ENCODE measurements at regions not wholly inside any gene's neighbourhood (a gene's known extent, or its start where the extent isn't known, plus 50 kb on each side); places are given as distances from the start of the nearest gene placed in this dataset.

- Histone ChIP-seq H3K27me3 (ENCODE audit: control insufficient read depth in 1 of 2, insufficient read depth in 2 of 2, low read length in 2 of 2) (peaks cover 0 to 5% of the 10 kb centered on the region in 2 experiments), H3K27ac (ENCODE audit: low read depth in 1 of 2, low read length in 2 of 2) (no peak overlapping the region), H3K4me1 (ENCODE audit: insufficient read depth, low read length) (peaks cover 7% of the 10 kb centered on the region), H3K9me3 (ENCODE audit: control insufficient read depth in 1 of 2, insufficient read depth in 1 of 2, low read length in 2 of 2) (no peaks in the 10 kb centered on the region), H3K4me3 (ENCODE audit: low read length) (no peak overlapping the region), H3K36me3 (ENCODE audit: insufficient read depth, low read length) (no peaks in the 10 kb centered on the region)
- peaks cover 8% of the 10 kb centered on the region for H3K27me3 Mint-ChIP-seq
- DNase-seq (no peak), ATAC-seq (ENCODE audit: poor library complexity) (no peak)
- H3K4me1 Mint-ChIP-seq (ENCODE audit: low read depth) = peaks cover 8% of the 10 kb centered on the region
- no peak overlapping the region for H3K27ac Mint-ChIP-seq
- ChIA-PET POLR2A (no interaction called here), CTCF (no interaction called here)
- no peaks in the 10 kb centered on the region for H3K9me3 Mint-ChIP-seq
- intact Hi-C loops (cut with DNase I, micrococcal nuclease) = no loop called here
- no peak overlapping the region for H3K4me3 Mint-ChIP-seq
- TF ChIP-seq, protein P1, sequence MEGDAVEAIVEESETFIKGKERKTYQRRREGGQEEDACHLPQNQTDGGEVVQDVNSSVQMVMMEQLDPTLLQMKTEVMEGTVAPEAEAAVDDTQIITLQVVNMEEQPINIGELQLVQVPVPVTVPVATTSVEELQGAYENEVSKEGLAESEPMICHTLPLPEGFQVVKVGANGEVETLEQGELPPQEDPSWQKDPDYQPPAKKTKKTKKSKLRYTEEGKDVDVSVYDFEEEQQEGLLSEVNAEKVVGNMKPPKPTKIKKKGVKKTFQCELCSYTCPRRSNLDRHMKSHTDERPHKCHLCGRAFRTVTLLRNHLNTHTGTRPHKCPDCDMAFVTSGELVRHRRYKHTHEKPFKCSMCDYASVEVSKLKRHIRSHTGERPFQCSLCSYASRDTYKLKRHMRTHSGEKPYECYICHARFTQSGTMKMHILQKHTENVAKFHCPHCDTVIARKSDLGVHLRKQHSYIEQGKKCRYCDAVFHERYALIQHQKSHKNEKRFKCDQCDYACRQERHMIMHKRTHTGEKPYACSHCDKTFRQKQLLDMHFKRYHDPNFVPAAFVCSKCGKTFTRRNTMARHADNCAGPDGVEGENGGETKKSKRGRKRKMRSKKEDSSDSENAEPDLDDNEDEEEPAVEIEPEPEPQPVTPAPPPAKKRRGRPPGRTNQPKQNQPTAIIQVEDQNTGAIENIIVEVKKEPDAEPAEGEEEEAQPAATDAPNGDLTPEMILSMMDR (IDR thresholded peaks at IDR 0.05) = no peak
- H3K36me3 Mint-ChIP-seq (ENCODE audit: low read depth) = no peaks in the 10 kb centered on the region
Measured at GRCh38 chr3:194195611-194196010, 59.7 kb downstream of the HES1 start.

- Mint-ChIP-seq H3K27me3 (peaks cover 19% of the 10 kb centered on the region), H3K9me3 (no peaks in the 10 kb centered on the region), H3K4me3 (no peak overlapping the region), H3K4me1 (ENCODE audit: low read depth) (peaks cover 8% of the 10 kb centered on the region), H3K27ac (no peak overlapping the region), H3K36me3 (ENCODE audit: low read depth) (no peaks in the 10 kb centered on the region)
- no peak for DNase-seq
- ChIA-PET POLR2A (no interaction called here), CTCF (no interaction called here)
- H3K27ac ChIP-seq (ENCODE audit: low read depth in 1 of 2, low read length in 2 of 2) = no peak overlapping the region
- ATAC-seq (ENCODE audit: poor library complexity) = no peak
- H3K4me3 ChIP-seq (ENCODE audit: low read length) = no peak overlapping the region
- H3K27me3 ChIP-seq (ENCODE audit: control insufficient read depth in 1 of 2, insufficient read depth in 2 of 2, low read length in 2 of 2) = peaks cover 5 to 8% of the 10 kb centered on the region in 2 experiments
- intact Hi-C loops (cut with DNase I, micrococcal nuclease) = no loop called here
- H3K4me1 ChIP-seq (ENCODE audit: insufficient read depth, low read length) = peaks cover 7% of the 10 kb centered on the region
- TF ChIP-seq, protein P1 (IDR thresholded peaks at IDR 0.05) = no peak
- H3K9me3 ChIP-seq (ENCODE audit: control insufficient read depth in 1 of 2, insufficient read depth in 1 of 2, low read length in 2 of 2) = no peaks in the 10 kb centered on the region
- no peaks in the 10 kb centered on the region for H3K36me3 ChIP-seq (ENCODE audit: insufficient read depth, low read length)
Measured at GRCh38 chr3:194196876-194197275, 60.9 kb downstream of the HES1 start.

DNA sequence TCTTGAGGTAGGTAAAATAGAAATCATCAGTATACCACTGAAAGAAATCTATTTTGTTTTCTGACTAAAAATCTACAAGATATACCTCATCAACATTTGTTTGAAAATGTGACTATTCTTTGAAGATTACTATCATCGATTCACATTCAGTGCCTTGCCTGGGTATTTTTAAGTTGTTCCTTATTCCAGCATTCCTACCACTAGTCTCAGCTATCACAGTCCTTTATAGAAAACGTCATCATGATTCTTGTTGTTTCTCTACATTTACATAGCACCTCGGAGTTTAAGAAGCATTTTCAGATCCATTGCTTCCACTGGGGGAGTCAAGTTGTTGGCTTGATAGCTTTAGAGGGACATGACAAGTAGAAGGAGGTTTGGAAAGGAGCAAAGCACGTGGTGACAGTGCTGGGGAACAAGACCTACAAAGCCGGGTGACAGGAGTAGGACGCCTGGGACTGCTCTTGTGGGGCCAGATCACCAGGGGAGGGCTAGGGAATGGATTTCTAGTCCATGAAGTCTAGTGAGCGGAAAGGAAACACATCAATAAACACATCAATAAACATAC is 61.5 kb downstream of the HES1 start:
- no peaks in the 10 kb centered on the region for H3K9me3 Mint-ChIP-seq
- Histone ChIP-seq H3K27me3 (ENCODE audit: control insufficient read depth in 1 of 2, insufficient read depth in 2 of 2, low read length in 2 of 2) (peaks cover 5 to 8% of the 10 kb centered on the region in 2 experiments), H3K4me3 (ENCODE audit: low read length) (no peak overlapping the region), H3K9me3 (ENCODE audit: control insufficient read depth in 1 of 2, insufficient read depth in 1 of 2, low read length in 2 of 2) (no peaks in the 10 kb centered on the region), H3K27ac (ENCODE audit: low read depth in 1 of 2, low read length in 2 of 2) (no peak overlapping the region), H3K4me1 (ENCODE audit: insufficient read depth, low read length) (peaks cover 7% of the 10 kb centered on the region), H3K36me3 (ENCODE audit: insufficient read depth, low read length) (no peaks in the 10 kb centered on the region)
- POLR2A ChIA-PET = no interaction called here
- intact Hi-C loops (cut with DNase I, micrococcal nuclease) = no loop called here
- peaks cover 25% of the 10 kb centered on the region for H3K27me3 Mint-ChIP-seq
- TF ChIP-seq, protein P1 (IDR thresholded peaks at IDR 0.05) = no peak
- DNase-seq = no peak
- peaks cover 8% of the 10 kb centered on the region for H3K4me1 Mint-ChIP-seq (ENCODE audit: low read depth)
- CTCF ChIA-PET = no interaction called here
- ATAC-seq (ENCODE audit: poor library complexity) = no peak
- no peak overlapping the region for H3K27ac Mint-ChIP-seq
- H3K36me3 Mint-ChIP-seq (ENCODE audit: low read depth) = no peaks in the 10 kb centered on the region
- no peak overlapping the region for H3K4me3 Mint-ChIP-seq
